ENCODE measurements at regions not wholly inside any gene's neighbourhood (a gene's known extent, or its start where the extent isn't known, plus 50 kb on each side); places are given as distances from the start of the nearest gene placed in this dataset.

DNA sequence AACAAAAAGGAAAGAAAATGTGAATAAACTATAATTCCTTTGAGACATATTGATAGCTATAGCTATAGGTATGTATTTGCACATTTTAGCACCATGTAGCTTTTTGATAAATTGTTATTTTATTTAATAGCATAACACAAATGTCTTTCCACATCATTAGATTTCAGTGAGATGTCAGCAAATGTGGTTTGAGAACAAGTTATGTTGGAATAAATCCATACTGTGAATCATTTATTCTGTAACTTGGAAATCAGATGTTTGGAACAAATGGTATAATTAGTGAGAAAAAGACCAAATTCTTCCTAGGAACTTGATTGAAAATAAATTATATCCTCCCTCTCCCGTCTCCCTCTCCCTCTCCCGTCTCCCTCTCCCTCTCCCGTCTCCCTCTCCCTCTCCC is 62.8 kb downstream of the NABP1 start:
- H3K4me3 ChIP-seq = no peak overlapping the region
- no peaks in the 10 kb centered on the region for H3K9me3 ChIP-seq
- DNase-seq = no peak
- no peaks in the 10 kb centered on the region for H3K36me3 ChIP-seq
- TF ChIP-seq EP300 (IDR thresholded peaks at IDR 0.05; ENCODE audit: low read depth) (no peak), POLR2A (IDR thresholded peaks at IDR 0.05) (no peak), POLR2AphosphoS5 (IDR thresholded peaks at IDR 0.05) (no peak)
- TF ChIP-seq, protein P1, sequence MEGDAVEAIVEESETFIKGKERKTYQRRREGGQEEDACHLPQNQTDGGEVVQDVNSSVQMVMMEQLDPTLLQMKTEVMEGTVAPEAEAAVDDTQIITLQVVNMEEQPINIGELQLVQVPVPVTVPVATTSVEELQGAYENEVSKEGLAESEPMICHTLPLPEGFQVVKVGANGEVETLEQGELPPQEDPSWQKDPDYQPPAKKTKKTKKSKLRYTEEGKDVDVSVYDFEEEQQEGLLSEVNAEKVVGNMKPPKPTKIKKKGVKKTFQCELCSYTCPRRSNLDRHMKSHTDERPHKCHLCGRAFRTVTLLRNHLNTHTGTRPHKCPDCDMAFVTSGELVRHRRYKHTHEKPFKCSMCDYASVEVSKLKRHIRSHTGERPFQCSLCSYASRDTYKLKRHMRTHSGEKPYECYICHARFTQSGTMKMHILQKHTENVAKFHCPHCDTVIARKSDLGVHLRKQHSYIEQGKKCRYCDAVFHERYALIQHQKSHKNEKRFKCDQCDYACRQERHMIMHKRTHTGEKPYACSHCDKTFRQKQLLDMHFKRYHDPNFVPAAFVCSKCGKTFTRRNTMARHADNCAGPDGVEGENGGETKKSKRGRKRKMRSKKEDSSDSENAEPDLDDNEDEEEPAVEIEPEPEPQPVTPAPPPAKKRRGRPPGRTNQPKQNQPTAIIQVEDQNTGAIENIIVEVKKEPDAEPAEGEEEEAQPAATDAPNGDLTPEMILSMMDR (IDR thresholded peaks at IDR 0.05) = no peak
- in situ Hi-C loops (cut with MboI; ENCODE audit: low pct_ligation_motif_present in 1 of 4, low pct_unique_long_range_greater_than_20kb in 1 of 4, low sequenced_read_pairs in 3 of 4) = no loop called here
- no peaks in the 10 kb centered on the region for H3K4me1 ChIP-seq
- intact Hi-C loops (cut with DNase I; ENCODE audit: low total_unique reads) = no loop called here
- no peak overlapping the region for H3K27ac ChIP-seq
- no peaks in the 10 kb centered on the region for H3K27me3 ChIP-seq
- WGBS, 2 donors (ENCODE audit: low coverage in 1 of 2) = 70 to 94% methylated on average over 2 to 3 of the region's 3 CpGs

DNA sequence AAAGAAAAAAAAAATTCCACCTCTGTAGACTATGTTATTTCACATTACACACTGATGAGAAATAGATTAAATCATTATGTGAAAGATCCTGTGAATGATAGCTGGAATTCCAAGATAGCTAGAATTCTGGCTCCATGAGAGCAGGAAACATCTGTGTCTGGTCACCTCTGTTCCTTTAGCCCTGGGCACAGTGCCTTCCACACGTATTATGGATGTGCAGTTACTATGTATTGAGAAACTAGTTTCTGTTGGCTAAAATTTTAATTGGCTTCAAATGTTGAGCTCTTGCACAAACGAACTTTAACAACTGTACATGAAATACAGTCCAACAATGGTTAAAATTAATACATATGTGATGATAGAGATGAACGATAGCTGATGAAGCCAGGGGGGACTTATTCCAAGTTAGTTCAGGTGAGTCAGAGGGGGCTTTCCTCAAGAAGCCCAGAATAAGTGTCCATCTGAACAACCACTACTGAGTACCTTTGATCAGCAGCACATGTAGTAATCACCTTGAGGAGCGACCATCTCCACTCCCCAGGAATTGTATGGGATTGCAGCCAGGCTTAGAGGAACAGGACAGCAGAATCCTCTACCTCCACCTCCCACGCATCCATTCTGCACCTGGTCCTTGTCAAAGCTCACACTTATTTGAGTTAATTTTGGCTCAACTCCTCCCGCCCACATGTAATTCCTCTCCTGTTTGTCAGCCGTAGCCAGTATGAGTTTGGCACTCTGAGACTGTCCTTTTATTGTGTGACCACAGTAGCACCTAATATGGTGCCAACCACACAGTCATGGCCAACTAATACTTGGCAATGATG is 68.6 kb downstream of the NABP1 start:
- Histone ChIP-seq H3K27me3 (no peaks in the 10 kb centered on the region), H3K4me3 (no peak overlapping the region), H3K36me3 (no peaks in the 10 kb centered on the region), H3K27ac (no peak overlapping the region), H3K4me1 (no peaks in the 10 kb centered on the region), H3K9me3 (no peaks in the 10 kb centered on the region)
- intact Hi-C loops (cut with DNase I; ENCODE audit: low total_unique reads) (no loop called here), in situ Hi-C loops (cut with MboI; ENCODE audit: low pct_ligation_motif_present in 1 of 4, low pct_unique_long_range_greater_than_20kb in 1 of 4, low sequenced_read_pairs in 3 of 4) (no loop called here)
- WGBS, 2 donors (ENCODE audit: low coverage in 1 of 2) = 68 to 73% methylated on average over 3 to 7 of the region's 7 CpGs
- TF ChIP-seq POLR2A (IDR thresholded peaks at IDR 0.05) = no peak
- no peak for DNase-seq

DNA sequence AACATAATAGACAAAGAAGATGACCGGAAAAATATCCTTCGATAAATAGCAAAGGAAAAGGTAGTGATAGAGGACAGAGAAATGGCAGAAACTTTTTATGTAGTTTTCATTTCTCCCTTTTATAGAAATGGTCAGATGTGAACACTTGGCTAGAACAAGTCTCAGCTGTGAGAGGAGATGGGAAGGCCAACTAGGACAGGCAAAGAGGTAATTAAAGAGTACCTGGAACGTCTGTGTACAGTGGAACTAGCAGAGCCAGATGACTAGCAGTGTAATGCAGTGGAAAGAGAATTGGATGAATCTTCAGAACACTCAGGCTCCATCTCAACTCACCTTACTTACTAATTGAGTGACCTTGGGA is 69.2 kb downstream of the NABP1 start:
- H3K4me3 ChIP-seq = no peak overlapping the region
- no peak overlapping the region for H3K27ac ChIP-seq
- no peaks in the 10 kb centered on the region for H3K9me3 ChIP-seq
- 77 to 82% methylated on average over 3 of the region's 3 CpGs for WGBS, 2 donors (ENCODE audit: low coverage in 1 of 2)
- in situ Hi-C loops (cut with MboI; ENCODE audit: low pct_ligation_motif_present in 1 of 4, low pct_unique_long_range_greater_than_20kb in 1 of 4, low sequenced_read_pairs in 3 of 4) (no loop called here), intact Hi-C loops (cut with DNase I; ENCODE audit: low total_unique reads) (no loop called here)
- TF ChIP-seq, protein P1 (IDR thresholded peaks at IDR 0.05) = no peak
- TF ChIP-seq POLR2AphosphoS5 (IDR thresholded peaks at IDR 0.05) (no peak), POLR2A (IDR thresholded peaks at IDR 0.05) (no peak), EP300 (IDR thresholded peaks at IDR 0.05; ENCODE audit: low read depth) (no peak)
- H3K36me3 ChIP-seq = no peaks in the 10 kb centered on the region
- no peaks in the 10 kb centered on the region for H3K27me3 ChIP-seq
- H3K4me1 ChIP-seq = no peaks in the 10 kb centered on the region
- DNase-seq = no peak

DNA sequence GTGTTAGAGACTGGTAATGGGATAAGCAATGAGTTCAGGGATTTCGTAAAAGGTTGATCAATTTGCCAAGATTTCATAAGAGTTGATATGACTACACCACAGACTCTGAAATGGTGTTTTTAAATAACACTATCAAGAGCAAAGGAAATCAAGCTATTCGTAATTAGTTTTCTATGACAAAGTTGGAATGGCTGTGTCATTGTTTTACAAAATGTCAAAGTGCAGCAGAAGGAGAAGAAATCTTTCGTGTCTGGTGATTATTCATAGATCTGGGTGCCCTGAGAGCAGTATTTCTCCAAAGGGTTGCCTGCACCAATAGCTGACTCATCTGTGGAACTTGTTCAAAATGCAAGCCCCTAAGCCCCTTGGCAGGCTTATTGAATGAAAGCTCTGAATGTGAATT is 70.1 kb downstream of the NABP1 start:
- Histone ChIP-seq H3K27ac (no peak overlapping the region), H3K4me3 (no peak overlapping the region), H3K4me1 (no peaks in the 10 kb centered on the region), H3K27me3 (no peaks in the 10 kb centered on the region), H3K9me3 (no peaks in the 10 kb centered on the region), H3K36me3 (no peaks in the 10 kb centered on the region)
- 62 to 69% methylated on average over 3 of the region's 3 CpGs for WGBS, 2 donors (ENCODE audit: low coverage in 1 of 2)
- intact Hi-C loops (cut with DNase I; ENCODE audit: low total_unique reads) (no loop called here), in situ Hi-C loops (cut with MboI; ENCODE audit: low pct_ligation_motif_present in 1 of 4, low pct_unique_long_range_greater_than_20kb in 1 of 4, low sequenced_read_pairs in 3 of 4) (no loop called here)
- DNase-seq = no peak
- TF ChIP-seq, protein P1 (IDR thresholded peaks at IDR 0.05) = no peak
- TF ChIP-seq EP300 (IDR thresholded peaks at IDR 0.05; ENCODE audit: low read depth) (no peak), POLR2A (IDR thresholded peaks at IDR 0.05) (no peak), POLR2AphosphoS5 (IDR thresholded peaks at IDR 0.05) (no peak)

Measured in transverse colon (tissue), 4 donors.